ENCODE measurements at regions not wholly inside any gene's neighbourhood (a gene's known extent, or its start where the extent isn't known, plus 50 kb on each side); places are given as distances from the start of the nearest gene placed in this dataset.

- TF ChIP-seq CTCF (IDR thresholded peaks at IDR 0.05) (no peak), POLR2A (IDR thresholded peaks at IDR 0.05) (no peak)
These were observed 627.8 kb downstream of the DOK5 start for GRCh38 chr20:55103188-55103587.
